GM21515 (cell line): ENCODE measurements at regions not wholly inside any gene's neighbourhood (a gene's known extent, or its start where the extent isn't known, plus 50 kb on each side); places are given as distances from the start of the nearest gene placed in this dataset.
"Not testable (repeated sequence)": the region's sequence is repeated elsewhere in the genome, so short reads cannot be mapped to it uniquely, and the experiment has no call there.

Experiments
- ATAC-seq: cut with Tn5 transposase; IDR thresholded peaks from one replicate; pipeline ENCODE4 v1.9.1; 2021; ENCODE audit not compliant: unreplicated experiment

GRCh38 chr22:48925450-48925849, 902.2 kb downstream of the BRD1 start:
- ATAC-seq, result no peak

GRCh38 chr22:48923996-48924395, 903.7 kb downstream of the BRD1 start:
- ATAC-seq, result no peak

DNA sequence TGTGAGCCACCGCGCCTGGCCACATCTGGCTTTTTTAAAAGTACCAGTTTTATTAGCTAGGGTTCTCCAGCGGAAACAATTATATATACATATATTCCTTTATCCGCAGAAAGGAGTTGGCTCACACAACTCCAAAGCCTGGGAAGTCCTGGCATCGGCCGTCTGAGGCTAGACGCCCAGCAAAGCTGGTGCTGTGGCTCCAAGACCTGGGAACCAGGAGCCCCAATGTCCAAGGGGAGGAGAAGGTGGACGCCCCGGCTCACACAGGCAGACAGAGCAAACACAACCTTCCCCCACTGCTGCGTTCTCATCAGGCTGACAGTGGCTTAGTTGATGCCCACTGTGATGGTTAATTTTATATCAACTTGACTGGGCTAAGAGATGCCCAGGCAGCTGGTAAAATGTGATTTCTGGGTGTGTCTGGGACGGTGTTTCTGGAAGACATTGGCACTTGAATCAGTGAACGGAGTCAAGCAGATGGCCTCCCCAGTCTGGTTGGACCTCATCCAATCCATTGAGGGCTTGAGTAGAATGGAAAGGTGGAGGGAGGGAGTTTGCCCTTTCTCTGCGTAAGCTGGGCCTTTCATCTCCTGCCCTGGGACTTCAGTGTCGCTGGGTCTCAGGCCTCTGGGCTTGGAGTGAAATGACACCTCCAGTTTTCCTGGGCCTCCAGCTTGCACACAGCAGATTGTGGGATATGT, 904.4 kb downstream of the BRD1 start:
- ATAC-seq, result no peak

- no peak for ATAC-seq
These were observed 906.2 kb downstream of the BRD1 start for GRCh38 chr22:48921411-48921903.

- ATAC-seq, result no peak
These were observed 906.9 kb downstream of the BRD1 start for GRCh38 chr22:48920776-48921241.

GRCh38 chr22:48919851-48920589, 907.7 kb downstream of the BRD1 start:
- no peak for ATAC-seq

DNA sequence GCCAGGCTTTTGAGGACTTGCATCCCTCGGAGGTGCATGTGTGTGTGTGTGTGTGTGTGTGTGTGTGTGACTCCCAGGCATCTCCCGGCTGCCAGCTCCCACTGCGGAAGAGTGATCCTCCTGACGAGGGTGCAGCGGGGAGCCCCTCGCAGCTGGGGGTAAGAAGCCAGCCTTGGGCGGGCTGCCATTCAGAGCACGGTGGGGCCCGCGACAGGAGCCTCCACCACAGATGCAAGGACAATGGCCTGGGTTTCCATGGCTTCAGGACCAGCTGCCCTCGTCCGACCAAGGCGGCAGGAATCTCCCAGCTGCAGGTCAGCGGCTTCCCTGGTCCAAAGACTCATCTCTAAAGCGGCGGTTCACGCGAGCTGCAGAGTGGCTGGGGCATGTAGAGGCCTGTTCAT, 908.5 kb downstream of the BRD1 start:
- ATAC-seq, result no peak

DNA sequence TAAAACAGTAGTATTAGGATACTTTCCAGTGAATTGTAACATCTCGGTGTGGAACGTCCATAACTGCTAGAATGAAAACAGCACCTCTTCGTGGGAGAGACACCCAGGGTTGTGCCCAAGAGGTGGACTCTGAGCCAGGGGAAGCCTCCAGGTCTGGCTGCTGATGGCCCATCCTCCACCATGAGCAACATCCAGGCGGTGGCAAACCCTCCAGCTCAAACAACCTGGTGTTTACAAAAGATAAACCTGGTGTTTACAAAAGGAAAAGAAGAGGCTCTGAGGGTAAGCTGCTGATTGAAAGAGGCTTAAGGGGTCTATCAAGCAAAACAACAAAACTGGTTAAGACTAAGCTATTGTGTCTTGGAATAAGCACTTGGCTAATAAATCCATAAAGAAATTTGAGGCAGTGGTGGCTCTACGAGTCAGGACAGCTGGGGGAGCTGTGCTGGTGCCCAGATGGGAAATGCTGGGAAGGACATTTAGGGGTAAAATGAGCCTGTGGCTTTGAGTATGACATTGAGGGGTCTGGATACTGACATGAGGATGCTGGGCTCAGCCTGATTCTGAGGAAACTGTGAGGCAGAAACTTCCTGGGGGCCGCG, 909.0 kb downstream of the BRD1 start:
- no peak for ATAC-seq

- ATAC-seq, result not testable (repeated sequence)
These were observed 915.2 kb downstream of the BRD1 start for GRCh38 chr22:48912356-48913066.

GRCh38 chr22:48911647-48912046, 916.0 kb downstream of the BRD1 start:
- not testable (repeated sequence) for ATAC-seq

DNA sequence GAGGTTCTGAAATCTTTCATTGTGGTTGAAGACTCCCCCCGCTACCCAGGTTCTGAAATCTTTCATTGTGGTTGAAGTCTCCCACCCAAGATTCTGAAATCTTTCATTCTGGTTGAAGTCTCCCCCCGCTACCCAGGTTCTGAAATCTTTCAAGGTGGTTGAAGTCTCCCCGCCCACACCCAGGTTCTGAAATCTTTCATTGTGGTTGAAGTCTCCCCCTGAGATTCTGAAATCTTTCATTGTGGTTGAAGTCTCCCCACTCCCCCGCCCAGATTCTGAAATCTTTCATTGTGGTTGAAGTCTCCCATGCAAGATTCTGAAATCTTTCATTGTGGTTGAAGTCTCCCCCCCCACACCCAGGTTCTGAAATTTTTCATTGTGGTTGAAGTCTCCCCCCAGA, 916.6 kb downstream of the BRD1 start:
- ATAC-seq, result not testable (repeated sequence)

- ATAC-seq, result no peak
These were observed 919.1 kb downstream of the BRD1 start for GRCh38 chr22:48908547-48908946.

- no peak for ATAC-seq
These were observed 920.1 kb downstream of the BRD1 start for GRCh38 chr22:48907591-48907990.

DNA sequence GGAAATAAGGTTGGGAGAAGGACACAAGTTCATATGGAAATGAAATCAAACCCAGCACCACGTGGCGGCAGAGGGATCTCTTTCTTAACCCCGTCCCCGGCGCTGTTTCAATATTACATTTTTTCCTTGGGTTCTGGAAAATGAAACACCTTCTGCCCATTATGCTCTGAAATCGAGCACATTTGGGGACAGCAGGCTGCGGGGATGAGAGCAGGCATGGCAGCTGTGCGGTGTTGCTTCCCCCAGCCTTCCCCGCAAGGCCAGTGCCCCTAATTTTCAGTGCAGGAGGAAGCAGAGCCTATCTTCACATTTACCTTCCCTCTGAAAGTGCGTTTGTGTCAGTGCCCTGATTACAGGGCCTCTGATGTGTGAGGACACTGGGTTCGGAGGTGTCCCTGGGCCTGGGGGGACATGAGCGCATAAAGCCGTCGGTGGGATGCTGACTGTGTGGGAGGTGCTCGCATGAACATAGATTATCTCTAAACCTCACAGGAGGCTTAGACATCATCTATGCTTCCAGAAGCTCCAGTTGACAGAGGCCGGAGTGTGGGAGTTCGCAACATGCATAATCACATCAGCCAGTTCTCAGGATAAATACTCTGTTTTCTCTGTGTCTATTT, 921.3 kb downstream of the BRD1 start:
- no peak for ATAC-seq

DNA sequence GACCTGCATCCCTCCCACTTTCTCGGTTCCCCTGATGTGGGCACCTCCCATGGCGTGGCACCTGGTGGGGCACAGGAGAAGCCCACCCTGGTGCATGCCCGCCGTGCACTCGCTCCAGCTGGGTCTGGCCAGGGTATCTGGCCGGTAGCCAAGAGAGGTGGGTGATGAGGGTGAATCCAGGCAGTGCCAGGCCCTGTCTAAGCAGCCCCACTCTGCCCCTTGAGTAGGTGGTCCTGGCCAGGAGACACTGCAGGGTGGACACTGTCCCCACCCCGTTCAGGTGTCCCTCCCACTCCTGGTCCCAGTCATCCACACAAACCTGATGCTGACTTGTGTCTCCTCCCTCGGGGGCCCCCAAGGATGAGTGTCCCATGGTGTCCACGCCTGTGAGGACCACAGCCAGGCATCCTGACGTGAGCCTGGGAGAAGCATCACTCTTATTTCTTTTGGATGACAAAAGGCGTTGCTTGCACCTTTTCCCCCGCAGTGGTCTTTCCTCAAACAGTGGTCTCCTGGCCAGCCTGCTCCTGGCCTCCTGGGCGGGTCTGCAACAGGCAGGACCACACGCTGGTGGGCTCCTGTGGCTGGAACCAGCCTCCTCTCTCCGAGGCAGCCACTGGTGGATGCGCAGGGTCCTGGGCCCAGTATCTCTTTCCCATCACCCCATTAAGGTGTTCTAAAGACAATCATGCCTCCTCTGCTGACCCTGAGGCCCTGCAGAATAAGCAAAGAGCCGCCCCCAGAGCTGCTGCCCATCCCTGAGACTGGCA, 922.3 kb downstream of the BRD1 start:
- no peak for ATAC-seq

GRCh38 chr22:48902983-48903650, 924.6 kb downstream of the BRD1 start:
- ATAC-seq, result no peak

GRCh38 chr22:48902001-48902869, 925.4 kb downstream of the BRD1 start:
- ATAC-seq, result no peak

- no peak for ATAC-seq
These were observed 926.3 kb downstream of the BRD1 start for GRCh38 chr22:48901324-48901723.

DNA sequence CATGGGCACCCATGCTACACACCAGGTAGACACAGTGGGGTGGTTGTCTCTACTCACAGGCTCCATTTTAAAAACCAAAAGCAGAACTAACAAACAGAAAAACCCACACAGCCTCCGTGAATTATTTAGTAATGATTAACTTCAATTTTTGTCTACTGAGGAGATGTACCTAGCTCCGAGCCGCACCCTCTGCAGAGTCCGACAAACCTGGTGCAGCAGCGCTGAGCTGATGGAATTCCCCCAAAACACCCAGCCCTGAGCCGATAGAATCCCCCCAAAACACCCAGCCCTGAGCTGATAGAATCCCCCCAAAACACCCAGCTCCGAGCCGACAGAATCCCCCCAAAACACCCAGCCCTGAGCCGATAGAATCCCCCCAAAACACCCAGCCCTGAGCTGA, 927.0 kb downstream of the BRD1 start:
- ATAC-seq, result no peak
